PC-3 (cell line): ENCODE measurements at regions not wholly inside any gene's neighbourhood (a gene's known extent, or its start where the extent isn't known, plus 50 kb on each side); places are given as distances from the start of the nearest gene placed in this dataset.

ENCODE experiments used
- EZH2 ChIP-seq: fragments of 300-600 bp; sonication (generic); IDR thresholded peaks from one replicate; pipeline ENCODE4 v1.6.1; 2017; ENCODE audit warnings: antibody characterized with exemption, mild to moderate bottlenecking, low read length; ENCODE audit not compliant: unreplicated experiment
- TF ChIP-seq, protein P1 (sequence below): fragments of 300-600 bp; sonication (generic); conservative IDR thresholded peaks from 2 replicates; pipeline ENCODE4 v1.5.1; 2017; ENCODE audit warnings: antibody characterized with exemption, low read depth, mild to moderate bottlenecking, low read length

DNA sequence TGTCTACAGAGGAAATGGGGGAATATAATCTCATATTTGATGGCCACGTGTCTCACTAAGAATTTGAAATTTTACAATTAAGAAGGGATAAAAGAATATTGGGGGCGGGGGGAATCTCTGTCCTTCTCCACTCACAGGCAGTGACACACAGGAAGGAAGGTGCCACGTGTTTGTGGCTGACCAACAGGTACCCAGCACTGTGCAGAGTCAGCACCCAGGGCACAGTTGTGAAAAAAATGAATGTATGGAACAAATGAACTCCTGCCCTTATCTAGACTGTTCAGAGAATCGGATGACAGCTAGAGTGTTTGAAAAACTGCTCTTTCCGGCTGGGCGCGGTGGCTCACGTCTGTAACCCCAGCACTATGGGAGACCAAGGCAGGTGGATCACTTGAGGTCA lies 317.0 kb upstream of the MYT1L start:
- TF ChIP-seq, protein P1, sequence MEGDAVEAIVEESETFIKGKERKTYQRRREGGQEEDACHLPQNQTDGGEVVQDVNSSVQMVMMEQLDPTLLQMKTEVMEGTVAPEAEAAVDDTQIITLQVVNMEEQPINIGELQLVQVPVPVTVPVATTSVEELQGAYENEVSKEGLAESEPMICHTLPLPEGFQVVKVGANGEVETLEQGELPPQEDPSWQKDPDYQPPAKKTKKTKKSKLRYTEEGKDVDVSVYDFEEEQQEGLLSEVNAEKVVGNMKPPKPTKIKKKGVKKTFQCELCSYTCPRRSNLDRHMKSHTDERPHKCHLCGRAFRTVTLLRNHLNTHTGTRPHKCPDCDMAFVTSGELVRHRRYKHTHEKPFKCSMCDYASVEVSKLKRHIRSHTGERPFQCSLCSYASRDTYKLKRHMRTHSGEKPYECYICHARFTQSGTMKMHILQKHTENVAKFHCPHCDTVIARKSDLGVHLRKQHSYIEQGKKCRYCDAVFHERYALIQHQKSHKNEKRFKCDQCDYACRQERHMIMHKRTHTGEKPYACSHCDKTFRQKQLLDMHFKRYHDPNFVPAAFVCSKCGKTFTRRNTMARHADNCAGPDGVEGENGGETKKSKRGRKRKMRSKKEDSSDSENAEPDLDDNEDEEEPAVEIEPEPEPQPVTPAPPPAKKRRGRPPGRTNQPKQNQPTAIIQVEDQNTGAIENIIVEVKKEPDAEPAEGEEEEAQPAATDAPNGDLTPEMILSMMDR: no peak
- TF ChIP-seq EZH2: no peak
